IPS-20b (cell line): ENCODE measurements at regions not wholly inside any gene's neighbourhood (a gene's known extent, or its start where the extent isn't known, plus 50 kb on each side); places are given as distances from the start of the nearest gene placed in this dataset.

ENCODE experiments used
- H3K27ac ChIP-seq: one replicate; pipeline ENCODE4 v1.5.1; 2013; ENCODE audit warnings: low read length
- H3K27me3 ChIP-seq: 2 replicates; pipeline ENCODE4 v1.6.1; 2013; ENCODE audit warnings: mild to moderate bottlenecking, low read length, inconsistent platforms; ENCODE audit not compliant: insufficient read depth
- H3K36me3 ChIP-seq: 2 replicates; pipeline ENCODE4 v1.6.1; 2013; ENCODE audit warnings: low read depth, mild to moderate bottlenecking, inconsistent platforms, low read length, moderate library complexity; ENCODE audit not compliant: insufficient read depth
- H3K4me1 ChIP-seq: 2 replicates; pipeline ENCODE4 v1.6.1; 2013; ENCODE audit warnings: mild to moderate bottlenecking, control low read depth, inconsistent platforms, low read length, moderate library complexity; ENCODE audit not compliant: insufficient read depth
- H3K4me3 ChIP-seq: 2 replicates; pipeline ENCODE4 v1.5.1; 2013; ENCODE audit warnings: mild to moderate bottlenecking, low read length, inconsistent platforms
- H3K9ac ChIP-seq: 2 replicates; pipeline ENCODE4 v1.6.1; 2013; ENCODE audit warnings: low read depth, mild to moderate bottlenecking, inconsistent platforms, low read length, moderate library complexity
- H3K9me3 ChIP-seq: 2 replicates; pipeline ENCODE4 v1.6.1; 2013; ENCODE audit warnings: mild to moderate bottlenecking, low read depth, low read length, inconsistent platforms; ENCODE audit not compliant: insufficient read depth

DNA sequence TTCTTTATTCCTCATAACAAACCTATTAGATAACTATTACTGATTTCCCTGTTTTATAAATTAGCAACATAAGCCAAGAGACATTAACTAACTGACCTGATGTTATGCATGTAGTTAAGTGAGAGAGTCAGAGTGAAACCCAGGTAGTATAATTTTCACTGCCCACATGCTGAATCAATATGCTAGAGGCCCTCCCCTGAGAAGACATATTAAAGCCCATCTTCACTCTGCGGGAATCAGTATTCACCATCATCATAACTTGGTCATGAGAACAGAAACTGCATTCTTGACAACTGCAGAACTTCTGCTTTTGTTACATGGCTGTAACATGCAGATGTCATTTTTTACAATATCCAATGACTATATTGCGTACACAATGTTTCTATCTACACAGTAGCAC lies 1324.3 kb downstream of the ARAP2 start:
- Histone ChIP-seq H3K36me3 (no peaks in the 10 kb centered on the region), H3K9me3 (no peaks in the 10 kb centered on the region), H3K27ac (no peak overlapping the region), H3K27me3 (no peaks in the 10 kb centered on the region), H3K9ac (no peak overlapping the region), H3K4me1 (no peaks in the 10 kb centered on the region), H3K4me3 (no peak overlapping the region)

DNA sequence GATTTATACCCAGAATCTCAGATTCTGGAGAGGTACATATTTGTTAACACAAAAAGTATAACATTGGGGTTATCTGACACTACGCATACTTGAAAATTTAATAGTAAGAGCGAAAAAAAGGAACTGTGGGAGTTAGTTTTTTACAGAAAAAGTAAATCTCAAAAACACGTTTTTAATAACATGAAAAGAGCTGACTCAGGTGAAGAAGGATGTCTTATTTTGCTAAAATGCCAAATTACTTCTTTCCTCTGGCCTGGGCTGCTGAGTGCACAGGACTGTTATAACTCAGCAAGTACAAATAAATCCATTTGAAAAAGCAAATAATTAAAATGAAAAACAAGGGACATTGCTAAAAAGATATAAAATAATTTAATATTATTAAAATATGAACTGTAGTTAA lies 1322.9 kb downstream of the ARAP2 start:
- Histone ChIP-seq H3K4me1 (no peaks in the 10 kb centered on the region), H3K36me3 (no peaks in the 10 kb centered on the region), H3K9me3 (no peaks in the 10 kb centered on the region), H3K4me3 (no peak overlapping the region), H3K27me3 (no peaks in the 10 kb centered on the region), H3K9ac (no peak overlapping the region), H3K27ac (no peak overlapping the region)

DNA sequence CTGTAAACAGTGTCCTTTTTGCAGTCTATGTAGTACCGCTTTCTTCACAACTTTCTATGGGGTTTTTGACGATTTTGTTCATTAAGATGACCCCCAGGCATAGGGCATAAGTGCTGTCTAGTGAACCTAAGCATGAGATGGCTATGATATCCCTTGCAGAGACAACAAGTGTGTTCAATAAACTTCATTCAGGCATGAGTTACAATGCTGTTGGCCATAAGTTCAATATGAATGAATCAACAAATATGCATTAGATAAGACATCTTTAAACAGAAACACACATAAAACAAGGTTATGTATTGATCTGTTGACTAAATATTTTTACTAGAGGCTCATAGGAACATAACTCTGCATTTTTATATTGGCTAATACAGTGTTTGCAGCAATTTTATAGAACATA lies 1322.0 kb downstream of the ARAP2 start:
- no peaks in the 10 kb centered on the region for H3K9me3 ChIP-seq
- no peak overlapping the region for H3K4me3 ChIP-seq
- H3K27me3 ChIP-seq, result no peaks in the 10 kb centered on the region
- H3K27ac ChIP-seq, result no peak overlapping the region
- no peaks in the 10 kb centered on the region for H3K36me3 ChIP-seq
- no peaks in the 10 kb centered on the region for H3K4me1 ChIP-seq
- no peak overlapping the region for H3K9ac ChIP-seq

DNA sequence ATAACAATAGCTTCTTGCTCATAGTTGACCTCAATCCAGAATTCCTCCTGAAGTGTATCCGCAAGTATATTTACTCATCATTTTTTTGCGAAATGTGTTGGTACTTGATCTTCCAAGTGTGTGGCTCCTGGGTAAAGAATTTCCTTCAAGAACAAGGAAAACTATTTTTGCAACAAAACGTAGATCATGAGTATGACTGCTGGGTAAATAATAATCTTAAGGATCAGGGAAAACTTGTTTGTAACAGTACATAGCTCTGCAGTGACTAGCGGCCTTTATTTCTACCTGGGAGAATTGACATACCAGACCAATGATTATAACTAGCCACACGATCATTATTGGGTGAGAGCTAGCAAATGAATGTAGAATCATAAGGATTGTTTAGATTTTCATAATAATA lies 1311.7 kb downstream of the ARAP2 start:
- Histone ChIP-seq H3K36me3 (no peaks in the 10 kb centered on the region), H3K9ac (no peak overlapping the region), H3K27ac (no peak overlapping the region), H3K4me1 (no peaks in the 10 kb centered on the region), H3K9me3 (no peaks in the 10 kb centered on the region), H3K4me3 (no peak overlapping the region), H3K27me3 (no peaks in the 10 kb centered on the region)

DNA sequence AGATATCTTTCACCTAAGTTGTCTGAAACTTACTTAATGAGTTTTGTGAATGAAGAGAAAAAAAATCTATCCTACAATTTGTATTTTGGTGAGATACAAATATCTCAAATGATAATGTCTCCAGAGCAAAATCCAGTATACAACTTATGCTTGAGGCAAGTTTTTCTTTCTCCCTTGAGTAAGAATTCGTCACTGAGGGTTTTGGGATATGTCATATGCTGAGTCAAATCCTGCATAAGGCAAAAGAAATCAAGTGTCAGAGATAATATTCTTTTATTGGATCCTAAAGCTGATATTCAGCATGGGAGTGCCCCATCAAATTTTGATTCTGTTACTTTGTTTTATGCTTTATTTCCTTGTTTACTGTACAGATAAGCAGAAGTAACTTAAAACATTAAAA lies 1308.6 kb downstream of the ARAP2 start:
- no peaks in the 10 kb centered on the region for H3K4me1 ChIP-seq
- no peaks in the 10 kb centered on the region for H3K36me3 ChIP-seq
- H3K27ac ChIP-seq, result no peak overlapping the region
- no peak overlapping the region for H3K9ac ChIP-seq
- H3K9me3 ChIP-seq, result no peaks in the 10 kb centered on the region
- no peaks in the 10 kb centered on the region for H3K27me3 ChIP-seq
- H3K4me3 ChIP-seq, result no peak overlapping the region

DNA sequence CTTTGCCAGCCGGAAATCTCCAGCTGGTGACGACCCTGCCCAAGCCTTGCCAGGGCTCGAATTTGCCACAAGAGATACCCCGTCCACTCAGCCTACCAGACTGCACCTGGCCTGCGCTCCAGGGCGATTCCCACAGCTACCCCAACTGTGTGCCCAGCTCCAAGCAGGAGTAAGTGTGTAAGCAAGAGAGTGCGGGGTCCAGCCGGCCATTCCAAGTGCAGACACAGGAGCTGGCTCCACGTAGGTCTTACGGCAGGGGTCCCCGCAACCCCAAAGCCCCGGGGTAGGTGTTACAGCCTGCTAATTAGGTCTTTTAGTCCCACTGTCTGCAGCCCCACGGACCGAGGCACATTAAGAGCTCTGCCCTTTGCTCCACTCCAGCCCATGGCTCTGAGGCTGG lies 1305.2 kb downstream of the ARAP2 start:
- no peaks in the 10 kb centered on the region for H3K4me1 ChIP-seq
- H3K27ac ChIP-seq, result no peak overlapping the region
- no peaks in the 10 kb centered on the region for H3K36me3 ChIP-seq
- H3K27me3 ChIP-seq, result no peaks in the 10 kb centered on the region
- H3K9ac ChIP-seq, result no peak overlapping the region
- H3K4me3 ChIP-seq, result no peak overlapping the region
- H3K9me3 ChIP-seq, result no peaks in the 10 kb centered on the region

DNA sequence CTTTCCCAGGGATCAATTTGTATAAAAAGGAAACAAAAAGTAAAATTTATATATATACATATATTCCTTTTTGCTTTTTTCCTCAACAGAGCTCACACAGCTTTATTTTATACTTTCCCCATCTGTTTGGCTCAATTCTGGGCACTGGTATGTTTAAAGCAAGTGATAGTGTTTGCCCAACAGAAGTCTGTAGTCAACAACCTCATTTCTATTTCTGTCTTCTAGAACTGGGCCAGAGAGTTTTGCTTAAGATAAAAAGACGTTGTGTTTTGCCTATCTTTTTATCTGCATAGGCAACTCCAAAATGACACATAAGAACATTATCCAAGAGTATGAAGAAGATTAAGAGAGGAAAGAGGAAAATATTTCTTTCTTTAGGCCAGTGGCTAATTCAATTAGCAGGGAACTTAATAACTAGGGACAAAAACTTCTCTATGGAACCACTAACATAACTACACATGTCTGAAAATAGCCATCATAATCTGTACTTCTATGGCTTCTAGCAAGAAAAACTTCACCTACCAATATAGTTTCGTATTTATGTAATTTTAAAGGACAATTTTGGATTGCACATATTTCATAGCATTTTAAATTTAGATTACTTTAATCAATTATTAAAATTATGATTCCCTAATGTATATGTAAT lies 1300.5 kb downstream of the ARAP2 start:
- Histone ChIP-seq H3K4me3 (no peak overlapping the region), H3K4me1 (no peaks in the 10 kb centered on the region), H3K36me3 (no peaks in the 10 kb centered on the region), H3K9ac (no peak overlapping the region), H3K27ac (no peak overlapping the region), H3K9me3 (no peaks in the 10 kb centered on the region), H3K27me3 (no peaks in the 10 kb centered on the region)

DNA sequence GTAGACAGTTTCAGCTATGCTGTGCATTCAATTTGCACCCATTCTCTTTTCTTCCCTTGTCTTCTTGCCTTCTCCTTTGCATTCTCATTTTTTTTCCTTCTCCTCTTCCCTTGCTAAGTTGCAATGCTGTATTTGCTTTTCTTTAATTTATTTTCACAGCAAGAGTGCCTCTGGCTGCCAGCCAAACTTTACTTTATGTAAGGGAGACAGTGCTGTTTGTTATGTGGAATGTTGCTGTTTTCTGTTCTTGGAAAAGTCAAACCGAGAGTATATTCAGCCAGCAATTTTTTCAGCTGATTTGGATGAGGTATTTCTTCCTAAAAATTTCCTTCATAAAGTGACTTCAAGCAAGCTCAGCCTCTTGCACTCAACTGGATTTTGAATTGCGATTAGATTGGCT lies 1293.4 kb downstream of the ARAP2 start:
- H3K4me1 ChIP-seq, result peaks cover 11% of the 10 kb centered on the region; the same call in 1 of the 2 replicates
- no peak overlapping the region for H3K9ac ChIP-seq
- H3K9me3 ChIP-seq, result no peaks in the 10 kb centered on the region
- no peaks in the 10 kb centered on the region for H3K36me3 ChIP-seq
- H3K27ac ChIP-seq, result no peak overlapping the region
- no peak overlapping the region for H3K4me3 ChIP-seq
- no peaks in the 10 kb centered on the region for H3K27me3 ChIP-seq

DNA sequence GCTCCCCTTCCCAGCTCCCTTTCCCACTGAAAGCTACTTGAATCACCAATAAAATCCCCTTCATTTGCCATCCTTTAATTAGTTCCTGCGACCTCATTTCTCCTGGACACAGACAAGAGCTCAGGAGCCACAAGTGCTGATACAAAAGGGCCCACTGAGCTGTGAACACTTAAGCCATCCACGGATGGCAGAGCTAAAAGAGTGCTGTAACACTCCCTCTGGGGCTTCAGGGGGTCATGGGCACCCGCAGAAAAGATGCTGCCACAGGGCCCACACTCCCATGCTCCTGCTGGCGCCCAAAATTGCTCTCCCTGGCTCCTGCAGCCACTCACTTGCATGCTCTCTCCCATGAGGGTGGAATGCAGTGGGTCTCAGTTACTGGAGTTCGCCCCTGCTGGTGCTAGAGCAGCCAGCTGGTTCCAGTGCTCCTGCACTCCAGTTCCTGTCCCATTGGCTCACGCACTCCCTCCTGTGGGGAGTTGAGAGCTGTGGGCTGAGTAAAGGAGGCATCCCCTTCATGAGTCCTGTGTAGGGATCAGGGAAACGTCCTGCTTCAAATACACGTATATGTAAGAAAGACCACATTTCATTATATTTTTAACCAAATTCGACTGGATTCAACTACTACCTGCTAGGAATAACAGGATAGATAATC lies 1291.0 kb downstream of the ARAP2 start:
- Histone ChIP-seq H3K36me3 (no peaks in the 10 kb centered on the region), H3K4me3 (no peak overlapping the region), H3K4me1 (peaks cover 11% of the 10 kb centered on the region; the same call in 1 of the 2 replicates), H3K9ac (no peak overlapping the region), H3K9me3 (no peaks in the 10 kb centered on the region), H3K27ac (no peak overlapping the region), H3K27me3 (no peaks in the 10 kb centered on the region)

DNA sequence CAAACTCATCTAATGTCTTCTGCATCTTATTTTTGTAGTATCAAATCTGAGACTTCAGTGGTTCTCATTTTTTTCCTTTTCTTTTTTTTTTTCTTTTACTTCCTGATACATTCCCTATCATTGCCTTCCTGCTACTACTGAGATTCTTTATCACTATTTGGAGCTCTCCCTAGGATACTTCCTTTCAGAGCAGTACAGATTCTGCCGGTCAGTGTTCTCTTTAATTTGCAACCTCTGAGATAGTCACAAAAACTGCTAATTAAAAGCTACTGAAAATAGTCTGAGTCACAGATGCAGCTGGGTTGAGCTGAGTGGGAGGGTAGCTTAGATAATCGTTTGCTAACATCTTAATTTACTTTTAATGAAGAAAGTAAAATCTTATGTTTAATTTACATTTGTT lies 1279.7 kb downstream of the ARAP2 start:
- Histone ChIP-seq H3K9ac (peak overlapping the region; percentile 31), H3K27me3 (no peaks in the 10 kb centered on the region), H3K4me3 (no peak overlapping the region), H3K36me3 (no peaks in the 10 kb centered on the region), H3K4me1 (peaks cover 12% of the 10 kb centered on the region), H3K9me3 (no peaks in the 10 kb centered on the region), H3K27ac (peak overlapping the region; percentile 57)

DNA sequence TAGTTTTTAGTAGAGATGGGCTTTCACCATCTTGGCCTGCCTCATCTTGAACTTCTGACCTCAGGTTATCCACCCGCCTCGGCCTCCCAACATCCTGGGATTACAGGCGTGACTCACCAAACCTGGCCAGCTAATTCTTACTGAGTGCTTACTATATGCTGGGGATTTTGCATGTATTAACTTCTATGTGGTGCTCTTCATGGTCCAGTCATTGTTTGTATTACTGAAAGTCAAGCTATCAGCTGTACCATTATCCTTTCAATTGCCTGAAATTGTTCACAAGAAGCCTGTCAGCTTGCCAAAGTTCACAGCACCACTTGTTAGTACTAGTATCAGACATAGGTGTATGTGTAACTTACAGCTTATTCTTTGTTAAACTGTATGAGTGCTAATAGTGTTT lies 1272.1 kb downstream of the ARAP2 start:
- H3K4me1 ChIP-seq, result no peaks in the 10 kb centered on the region
- no peak overlapping the region for H3K9ac ChIP-seq
- no peaks in the 10 kb centered on the region for H3K27me3 ChIP-seq
- no peak overlapping the region for H3K4me3 ChIP-seq
- H3K9me3 ChIP-seq, result no peaks in the 10 kb centered on the region
- H3K36me3 ChIP-seq, result no peaks in the 10 kb centered on the region
- no peak overlapping the region for H3K27ac ChIP-seq

DNA sequence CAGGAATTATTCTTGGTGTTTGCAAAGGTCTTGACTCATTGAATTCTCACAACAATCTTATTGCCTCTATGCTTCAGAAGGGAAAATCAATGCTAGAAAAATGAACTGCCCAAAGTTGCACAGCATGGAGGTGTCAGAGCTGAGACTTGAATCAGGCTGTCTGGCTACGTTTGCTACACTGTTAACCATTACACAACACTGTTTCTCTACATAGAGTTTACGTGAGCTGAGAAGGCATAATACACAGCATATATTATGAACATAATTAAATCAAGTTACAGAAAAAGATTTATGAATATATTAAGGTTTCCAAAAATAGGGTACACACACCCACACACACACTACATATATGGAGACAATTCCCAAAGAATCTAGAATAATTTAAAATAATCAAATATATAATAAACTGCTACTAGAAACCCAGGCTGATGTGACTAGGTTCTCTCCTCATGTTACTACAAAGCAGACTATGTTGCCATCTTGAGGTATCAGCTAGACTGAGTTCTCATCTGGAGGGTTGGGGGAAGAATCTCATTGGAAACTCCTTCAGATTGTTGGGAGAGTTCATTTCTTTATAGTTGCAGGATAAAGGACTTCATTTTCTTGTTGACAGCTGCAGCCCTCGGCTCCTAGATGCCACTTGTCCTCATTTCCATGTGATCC lies 1270.5 kb downstream of the ARAP2 start:
- Histone ChIP-seq H3K27me3 (no peaks in the 10 kb centered on the region), H3K4me3 (no peak overlapping the region), H3K36me3 (no peaks in the 10 kb centered on the region), H3K4me1 (no peaks in the 10 kb centered on the region), H3K27ac (no peak overlapping the region), H3K9me3 (no peaks in the 10 kb centered on the region), H3K9ac (no peak overlapping the region)
